ENCODE measurements at regions not wholly inside any gene's neighbourhood (a gene's known extent, or its start where the extent isn't known, plus 50 kb on each side); places are given as distances from the start of the nearest gene placed in this dataset.

DNA sequence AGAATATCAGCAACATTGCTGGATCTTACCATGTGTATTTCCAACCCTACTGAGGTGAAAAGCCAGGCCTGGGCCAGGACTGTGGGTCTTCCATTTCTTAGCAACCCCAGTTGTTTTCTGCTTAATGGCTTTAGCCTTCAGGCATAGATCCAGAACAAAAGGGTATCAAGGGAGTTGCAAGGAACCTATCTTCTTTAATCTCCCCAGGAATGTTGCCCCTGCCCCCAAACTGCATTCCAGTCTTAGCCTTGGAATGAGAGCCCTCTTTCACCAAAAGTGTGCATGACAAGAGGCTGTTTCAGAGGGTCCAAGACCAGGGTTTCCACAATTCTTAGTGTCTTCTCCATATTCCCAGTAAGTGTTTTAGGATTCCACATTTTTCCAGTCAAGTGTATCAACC, 87.9 kb upstream of the SOX13 start:
- Histone ChIP-seq H3K27ac (no peak overlapping the region), H3K27me3 (no peaks in the 10 kb centered on the region), H3K9me3 (no peaks in the 10 kb centered on the region), H3K4me3 (no peak overlapping the region), H3K4me1 (no peaks in the 10 kb centered on the region), H3K36me3 (no peaks in the 10 kb centered on the region)
- FAIRE-seq (no peak), ATAC-seq (no peak), DNase-seq (no peak)
- TF ChIP-seq, protein P1, sequence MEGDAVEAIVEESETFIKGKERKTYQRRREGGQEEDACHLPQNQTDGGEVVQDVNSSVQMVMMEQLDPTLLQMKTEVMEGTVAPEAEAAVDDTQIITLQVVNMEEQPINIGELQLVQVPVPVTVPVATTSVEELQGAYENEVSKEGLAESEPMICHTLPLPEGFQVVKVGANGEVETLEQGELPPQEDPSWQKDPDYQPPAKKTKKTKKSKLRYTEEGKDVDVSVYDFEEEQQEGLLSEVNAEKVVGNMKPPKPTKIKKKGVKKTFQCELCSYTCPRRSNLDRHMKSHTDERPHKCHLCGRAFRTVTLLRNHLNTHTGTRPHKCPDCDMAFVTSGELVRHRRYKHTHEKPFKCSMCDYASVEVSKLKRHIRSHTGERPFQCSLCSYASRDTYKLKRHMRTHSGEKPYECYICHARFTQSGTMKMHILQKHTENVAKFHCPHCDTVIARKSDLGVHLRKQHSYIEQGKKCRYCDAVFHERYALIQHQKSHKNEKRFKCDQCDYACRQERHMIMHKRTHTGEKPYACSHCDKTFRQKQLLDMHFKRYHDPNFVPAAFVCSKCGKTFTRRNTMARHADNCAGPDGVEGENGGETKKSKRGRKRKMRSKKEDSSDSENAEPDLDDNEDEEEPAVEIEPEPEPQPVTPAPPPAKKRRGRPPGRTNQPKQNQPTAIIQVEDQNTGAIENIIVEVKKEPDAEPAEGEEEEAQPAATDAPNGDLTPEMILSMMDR (IDR thresholded peaks at IDR 0.05): no peak
- intact Hi-C loops (cut with DNase I): no loop called here

DNA sequence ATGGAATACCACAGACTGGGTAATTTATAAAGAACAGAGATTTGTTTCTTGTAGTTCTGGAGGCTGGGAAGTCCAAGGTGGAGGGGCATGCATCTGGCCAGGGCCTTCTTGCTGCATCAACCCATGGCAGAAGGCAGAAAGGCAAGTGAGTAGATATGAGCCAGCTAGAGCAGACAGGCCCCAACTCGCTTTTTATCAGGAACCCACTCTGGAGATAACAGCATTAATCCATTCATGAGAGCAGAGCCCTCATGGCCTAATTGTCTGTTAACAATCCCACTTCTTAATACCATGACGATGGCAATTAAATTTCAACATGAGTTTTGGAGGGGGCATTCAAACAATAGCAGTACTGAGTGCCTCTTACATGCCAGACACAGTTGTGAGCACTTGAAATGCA, 87.2 kb upstream of the SOX13 start:
- H3K4me3 ChIP-seq: no peak overlapping the region
- intact Hi-C loops (cut with DNase I): no loop called here
- H3K36me3 ChIP-seq: no peaks in the 10 kb centered on the region
- no peak for FAIRE-seq
- H3K9me3 ChIP-seq: no peaks in the 10 kb centered on the region
- ATAC-seq: no peak
- 67 to 73% methylated on average over 2 of the region's 2 CpGs for WGBS, 2 donors
- no peaks in the 10 kb centered on the region for H3K27me3 ChIP-seq
- no peaks in the 10 kb centered on the region for H3K4me1 ChIP-seq
- TF ChIP-seq, protein P1 (IDR thresholded peaks at IDR 0.05): no peak
- DNase-seq: no peak
- H3K27ac ChIP-seq: no peak overlapping the region

DNA sequence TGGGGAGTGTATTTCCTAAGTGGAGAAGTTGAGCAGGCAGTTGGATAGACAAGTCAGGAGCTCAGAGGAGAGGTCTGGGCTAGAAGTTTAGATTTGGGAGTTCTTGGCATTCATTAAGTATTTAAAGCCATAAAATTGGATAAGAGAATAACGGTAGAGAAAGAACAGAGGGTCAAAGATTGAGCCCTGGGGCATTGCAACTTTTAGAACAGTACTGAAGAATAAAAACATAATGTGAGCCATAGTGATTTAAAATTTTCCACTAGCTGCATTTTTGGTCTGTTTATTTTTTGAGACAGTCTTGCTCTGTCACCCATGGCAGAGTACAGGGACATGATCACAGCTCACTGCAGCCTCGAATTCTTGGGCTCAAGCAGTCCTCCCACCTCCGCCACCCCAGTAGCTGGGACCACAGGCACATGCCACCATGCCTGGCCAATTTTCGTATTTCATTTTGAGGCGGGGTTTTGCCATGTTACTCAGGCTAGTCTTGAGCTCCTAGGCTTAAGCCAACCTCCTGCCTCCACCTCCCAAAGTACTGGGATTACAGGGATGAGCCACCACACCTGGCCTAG, 85.9 kb upstream of the SOX13 start:
- DNase-seq (no peak), ATAC-seq (no peak), FAIRE-seq (no peak)
- Histone ChIP-seq H3K36me3 (no peaks in the 10 kb centered on the region), H3K4me3 (no peak overlapping the region), H3K27me3 (no peaks in the 10 kb centered on the region), H3K4me1 (no peaks in the 10 kb centered on the region), H3K27ac (no peak overlapping the region), H3K9me3 (no peaks in the 10 kb centered on the region)
- TF ChIP-seq, protein P1 (IDR thresholded peaks at IDR 0.05): no peak
- intact Hi-C loops (cut with DNase I): no loop called here
- WGBS, 2 donors: 73 to 86% methylated on average over 5 of the region's 5 CpGs

DNA sequence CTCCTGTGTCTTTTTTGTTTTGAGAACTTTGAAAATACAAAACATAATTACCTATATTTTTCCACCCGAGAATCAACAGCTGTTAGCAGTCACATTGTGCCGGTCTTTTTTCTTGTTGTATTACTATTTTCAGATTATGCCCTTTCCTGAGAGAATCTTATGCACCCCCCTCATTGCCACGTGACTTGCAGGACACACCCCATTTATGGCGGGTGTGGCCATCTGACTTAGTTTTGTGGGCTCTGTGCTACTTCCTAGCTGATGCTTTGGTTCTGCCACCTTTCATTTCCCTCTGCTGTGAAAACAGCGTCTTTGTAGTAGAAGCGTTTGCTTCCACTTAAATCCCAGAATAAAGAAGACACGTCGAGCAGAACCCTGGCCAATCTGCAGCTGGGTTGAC, 82.8 kb upstream of the SOX13 start:
- Histone ChIP-seq H3K4me3 (no peak overlapping the region), H3K27ac (no peak overlapping the region), H3K27me3 (no peaks in the 10 kb centered on the region), H3K9me3 (no peaks in the 10 kb centered on the region), H3K4me1 (no peaks in the 10 kb centered on the region), H3K36me3 (no peaks in the 10 kb centered on the region)
- ATAC-seq: no peak
- DNase-seq: no peak
- no peak for FAIRE-seq
- intact Hi-C loops (cut with DNase I): no loop called here
- TF ChIP-seq, protein P1 (IDR thresholded peaks at IDR 0.05): no peak
- 53 to 54% methylated on average over 8 of the region's 8 CpGs for WGBS, 2 donors

DNA sequence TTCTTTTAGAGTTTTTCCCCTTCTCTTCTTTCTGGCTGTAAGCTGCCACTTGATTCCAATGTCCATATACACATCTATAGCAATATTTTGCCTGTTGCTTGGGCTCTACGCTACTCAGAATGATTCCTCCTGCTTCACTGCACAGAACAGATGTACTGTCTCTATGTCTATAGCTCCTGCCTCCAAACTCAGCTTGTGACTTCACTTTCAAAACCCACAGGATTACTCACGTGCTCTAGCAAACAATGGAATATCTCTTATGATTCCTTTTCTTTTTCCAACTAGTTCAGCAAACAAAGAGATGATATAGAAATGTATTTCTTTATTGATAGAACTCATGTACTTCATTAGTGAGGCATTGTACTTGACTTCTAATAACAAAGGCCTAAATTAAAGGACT, 80.5 kb upstream of the SOX13 start:
- intact Hi-C loops (cut with DNase I): no loop called here
- no peaks in the 10 kb centered on the region for H3K4me1 ChIP-seq
- no peaks in the 10 kb centered on the region for H3K27me3 ChIP-seq
- H3K4me3 ChIP-seq: no peak overlapping the region
- DNase-seq (no peak), ATAC-seq (no peak), FAIRE-seq (no peak)
- TF ChIP-seq, protein P1 (IDR thresholded peaks at IDR 0.05): no peak
- no peaks in the 10 kb centered on the region for H3K9me3 ChIP-seq
- 81 to 90% methylated on average over 2 of the region's 2 CpGs for WGBS, 2 donors
- H3K36me3 ChIP-seq: no peaks in the 10 kb centered on the region
- no peak overlapping the region for H3K27ac ChIP-seq
